ENCODE measurements at regions not wholly inside any gene's neighbourhood (a gene's known extent, or its start where the extent isn't known, plus 50 kb on each side); places are given as distances from the start of the nearest gene placed in this dataset.

DNA sequence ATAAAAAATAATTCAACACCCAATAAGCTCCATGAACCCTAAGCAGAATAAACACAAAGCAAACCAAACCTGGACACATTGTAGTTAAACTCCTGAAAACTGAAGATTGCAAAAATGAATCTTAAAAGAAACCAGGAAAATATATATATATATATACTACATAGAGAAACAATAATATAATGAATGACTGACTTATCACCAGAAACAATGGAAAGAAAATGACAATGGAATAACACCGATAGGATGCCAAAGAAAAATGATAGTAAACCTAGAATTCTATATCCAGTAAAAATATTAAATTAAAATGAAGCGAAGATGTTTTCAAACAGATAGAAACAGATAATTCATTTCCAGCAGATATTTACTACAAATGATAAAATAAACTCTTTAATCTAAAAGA is 346.9 kb downstream of the IRS1 start:
- H3K4me1 ChIP-seq (ENCODE audit: control insufficient read depth in 2 of 2, insufficient read depth in 2 of 2, low read length in 2 of 2): no peaks in the 10 kb centered on the region

DNA sequence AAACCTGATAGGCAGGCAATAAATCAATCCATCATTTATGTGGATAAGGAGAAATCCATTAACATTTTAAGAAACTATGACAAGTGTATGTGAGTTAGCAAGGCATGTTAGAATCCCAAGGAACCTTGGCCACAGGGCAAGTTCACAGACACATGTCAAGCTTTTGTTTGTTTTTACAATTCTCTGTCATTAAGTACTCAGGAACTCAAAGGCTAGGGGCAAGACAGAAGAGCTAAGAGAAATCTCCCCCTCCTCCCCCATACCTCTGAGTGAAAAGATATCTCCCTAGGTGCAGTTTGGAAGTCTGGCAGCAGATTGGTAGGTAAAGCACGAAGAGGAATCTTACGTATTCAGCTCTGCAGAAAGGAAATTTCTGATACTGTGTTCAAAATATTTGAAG is 348.1 kb downstream of the IRS1 start:
- Histone ChIP-seq H3K27me3 (ENCODE audit: control insufficient read depth in 2 of 2, insufficient read depth in 2 of 2, low read length in 2 of 2) (no peaks in the 10 kb centered on the region), H3K4me1 (ENCODE audit: control insufficient read depth in 2 of 2, insufficient read depth in 2 of 2, low read length in 2 of 2) (no peaks in the 10 kb centered on the region), H3K27ac (ENCODE audit: low read depth, low read length) (no peak overlapping the region), H3K36me3 (ENCODE audit: control insufficient read depth in 2 of 3, insufficient read depth in 3 of 3, low read length in 3 of 3) (no peaks in the 10 kb centered on the region), H3K4me3 (ENCODE audit: low read length) (no peak overlapping the region), H3K9me3 (ENCODE audit: control insufficient read depth in 2 of 3, low read length in 3 of 3) (no peaks in the 10 kb centered on the region)
- no peak overlapping the region for H3K4me3 Mint-ChIP-seq
- intact Hi-C loops (cut with micrococcal nuclease): no loop called here
- H3K27ac Mint-ChIP-seq: no peak overlapping the region
- no peak for DNase-seq
- H3K36me3 Mint-ChIP-seq: peaks cover 0 to 3% (median 0%) of the 10 kb centered on the region in 5 donors
- H3K27me3 Mint-ChIP-seq: peaks cover 19 to 32% (median 26%) of the 10 kb centered on the region in 5 donors
- peaks cover 3 to 24% (median 7%) of the 10 kb centered on the region in 11 donors for H3K9me3 Mint-ChIP-seq
- CTCF ChIA-PET: no interaction called here
- ATAC-seq: no peak
- POLR2A ChIA-PET: no interaction called here
- peaks cover 0 to 8% (median 0%) of the 10 kb centered on the region in 7 donors for H3K4me1 Mint-ChIP-seq

More for the DNA sequence above, 346.9 kb downstream of the IRS1 start:
- Histone ChIP-seq H3K4me3 (ENCODE audit: low read length) (no peak overlapping the region), H3K27me3 (ENCODE audit: control insufficient read depth in 2 of 2, insufficient read depth in 2 of 2, low read length in 2 of 2) (no peaks in the 10 kb centered on the region), H3K9me3 (ENCODE audit: control insufficient read depth in 2 of 3, low read length in 3 of 3) (no peaks in the 10 kb centered on the region), H3K27ac (ENCODE audit: low read depth, low read length) (no peak overlapping the region), H3K36me3 (ENCODE audit: control insufficient read depth in 2 of 3, insufficient read depth in 3 of 3, low read length in 3 of 3) (no peaks in the 10 kb centered on the region)
- ATAC-seq: no peak
- no peak overlapping the region for H3K27ac Mint-ChIP-seq
- DNase-seq: no peak
- intact Hi-C loops (cut with micrococcal nuclease): no loop called here
- peaks cover 3 to 31% (median 8%) of the 10 kb centered on the region in 11 donors for H3K9me3 Mint-ChIP-seq
- ChIA-PET POLR2A (no interaction called here), CTCF (no interaction called here)
- H3K36me3 Mint-ChIP-seq: peaks cover 0 to 3% (median 0%) of the 10 kb centered on the region in 5 donors
- no peak overlapping the region for H3K4me3 Mint-ChIP-seq
- H3K4me1 Mint-ChIP-seq: peaks cover 0 to 8% (median 0%) of the 10 kb centered on the region in 7 donors
- peaks cover 21 to 36% (median 31%) of the 10 kb centered on the region in 5 donors for H3K27me3 Mint-ChIP-seq

DNA sequence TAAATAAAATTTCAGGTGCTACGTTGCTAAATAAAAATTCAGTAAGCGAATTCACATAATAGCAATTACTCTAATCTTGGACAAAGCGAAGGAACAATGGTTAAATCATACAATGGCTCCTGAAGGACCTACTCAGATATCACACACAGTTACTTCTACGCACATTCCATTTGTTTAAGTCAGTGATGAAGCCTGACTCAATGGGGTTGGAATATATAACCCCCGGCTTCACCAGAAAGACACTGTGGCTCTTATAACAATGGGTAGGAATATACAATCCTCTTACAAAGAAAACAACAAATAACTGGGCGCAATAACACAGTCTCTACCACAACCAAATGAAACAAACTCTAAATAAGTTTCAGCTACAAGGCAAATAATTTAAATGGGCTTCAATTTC is 349.5 kb downstream of the IRS1 start:
- intact Hi-C loops (cut with micrococcal nuclease): no loop called here
- no peaks in the 10 kb centered on the region for H3K36me3 ChIP-seq (ENCODE audit: control insufficient read depth in 2 of 3, insufficient read depth in 3 of 3, low read length in 3 of 3)
- ChIA-PET POLR2A (no interaction called here), CTCF (no interaction called here)
- no peaks in the 10 kb centered on the region for H3K27me3 ChIP-seq (ENCODE audit: control insufficient read depth in 2 of 2, insufficient read depth in 2 of 2, low read length in 2 of 2)
- peaks cover 0 to 6% (median 0%) of the 10 kb centered on the region in 7 donors for H3K4me1 Mint-ChIP-seq
- H3K27me3 Mint-ChIP-seq: peaks cover 7 to 22% (median 18%) of the 10 kb centered on the region in 5 donors
- H3K4me3 ChIP-seq (ENCODE audit: low read length): no peak overlapping the region
- no peak overlapping the region for H3K27ac Mint-ChIP-seq
- H3K27ac ChIP-seq (ENCODE audit: low read depth, low read length): no peak overlapping the region
- DNase-seq: no peak
- H3K4me3 Mint-ChIP-seq: no peak overlapping the region
- peaks cover 2 to 19% (median 5%) of the 10 kb centered on the region in 11 donors for H3K9me3 Mint-ChIP-seq
- H3K36me3 Mint-ChIP-seq: no peaks in the 10 kb centered on the region
- ATAC-seq: no peak
- H3K4me1 ChIP-seq (ENCODE audit: control insufficient read depth in 2 of 2, insufficient read depth in 2 of 2, low read length in 2 of 2): no peaks in the 10 kb centered on the region
- no peaks in the 10 kb centered on the region for H3K9me3 ChIP-seq (ENCODE audit: control insufficient read depth in 2 of 3, low read length in 3 of 3)

DNA sequence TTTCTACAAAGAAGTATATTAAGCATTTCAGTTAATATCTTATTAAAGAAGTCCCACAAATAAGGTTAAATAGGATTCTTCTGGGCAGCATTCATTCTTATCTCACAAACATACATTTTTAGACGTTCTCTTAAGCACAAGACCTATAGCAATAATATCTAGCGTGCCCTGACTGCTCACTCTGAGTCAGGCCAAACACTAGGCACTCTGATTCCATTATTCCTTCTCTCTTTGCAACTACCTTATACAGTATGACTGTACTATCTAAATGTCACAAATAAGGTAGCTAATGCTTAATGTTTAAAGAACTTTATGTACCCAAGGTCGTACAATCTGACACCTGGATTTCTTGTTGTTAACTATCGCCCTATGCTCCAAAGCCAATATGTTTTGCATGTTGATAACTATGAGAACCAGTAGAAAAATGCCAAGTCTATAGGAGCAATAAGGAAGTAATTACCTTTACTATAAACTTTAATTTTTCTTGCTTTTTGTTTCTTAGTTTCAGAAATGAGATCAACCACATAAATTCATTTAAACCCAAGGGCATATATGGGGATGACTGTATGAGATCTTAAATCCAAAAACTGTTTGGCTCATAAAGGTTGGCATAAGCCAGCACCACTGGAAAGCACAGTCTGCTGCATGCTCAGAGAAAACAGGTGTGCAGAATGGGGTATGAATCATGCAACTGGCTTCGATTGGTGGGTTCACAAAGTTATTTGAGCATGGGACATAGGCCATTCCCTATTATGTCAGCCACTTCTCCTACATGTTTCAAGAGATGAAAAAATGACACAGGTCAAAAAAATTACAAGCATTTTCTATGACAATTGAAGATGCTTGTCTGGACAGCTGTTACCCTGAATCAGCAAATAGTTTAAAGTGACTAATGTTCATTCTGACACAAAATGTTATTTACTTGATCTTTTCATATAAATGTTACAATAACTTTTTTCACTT is 352.0 kb downstream of the IRS1 start:
- DNase-seq (no peak), ATAC-seq (no peak)
- no peak overlapping the region for H3K27ac Mint-ChIP-seq
- no peaks in the 10 kb centered on the region for H3K27me3 ChIP-seq (ENCODE audit: control insufficient read depth in 2 of 2, insufficient read depth in 2 of 2, low read length in 2 of 2)
- ChIA-PET POLR2A (no interaction called here), CTCF (no interaction called here)
- no peaks in the 10 kb centered on the region for H3K36me3 Mint-ChIP-seq
- H3K4me3 ChIP-seq (ENCODE audit: low read length): no peak overlapping the region
- no peaks in the 10 kb centered on the region for H3K4me1 ChIP-seq (ENCODE audit: control insufficient read depth in 2 of 2, insufficient read depth in 2 of 2, low read length in 2 of 2)
- H3K4me3 Mint-ChIP-seq: no peak overlapping the region
- H3K36me3 ChIP-seq (ENCODE audit: control insufficient read depth in 2 of 3, insufficient read depth in 3 of 3, low read length in 3 of 3): no peaks in the 10 kb centered on the region
- H3K9me3 Mint-ChIP-seq: peaks cover 0 to 10% (median 4%) of the 10 kb centered on the region in 11 donors
- H3K27me3 Mint-ChIP-seq: peaks cover 0 to 29% (median 13%) of the 10 kb centered on the region in 5 donors
- H3K4me1 Mint-ChIP-seq: no peaks in the 10 kb centered on the region
- no peak overlapping the region for H3K27ac ChIP-seq (ENCODE audit: low read depth, low read length)
- no peaks in the 10 kb centered on the region for H3K9me3 ChIP-seq (ENCODE audit: control insufficient read depth in 2 of 3, low read length in 3 of 3)
- intact Hi-C loops (cut with micrococcal nuclease): no loop called here

DNA sequence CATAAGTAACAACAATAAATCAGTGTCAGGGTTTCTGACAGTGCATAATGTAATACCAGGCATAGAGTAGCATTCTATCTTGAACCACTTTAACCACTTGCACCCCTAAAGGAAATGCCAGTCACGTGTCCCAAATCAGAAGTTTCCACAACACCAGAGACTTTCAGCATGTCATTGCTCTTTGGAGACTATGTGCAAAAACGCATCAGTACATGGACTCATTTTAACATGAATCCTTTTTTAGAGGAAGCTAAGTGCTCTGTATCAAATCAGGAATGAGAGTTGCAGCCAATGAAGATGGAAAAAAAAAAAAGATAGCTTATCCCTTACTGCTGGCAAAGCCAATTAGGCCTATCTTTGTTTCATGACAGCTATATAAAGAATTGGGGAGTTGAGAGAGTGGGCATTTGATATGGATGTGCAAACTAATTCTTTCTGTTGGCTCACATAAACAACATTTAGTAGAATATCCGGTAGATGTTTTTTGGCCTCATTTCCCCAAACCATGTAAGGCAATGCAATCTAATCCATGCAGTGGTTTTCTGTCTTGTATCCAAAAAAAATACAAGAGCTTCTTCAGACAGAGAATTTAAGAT is 353.1 kb downstream of the IRS1 start:
- Histone ChIP-seq H3K36me3 (ENCODE audit: control insufficient read depth in 2 of 3, insufficient read depth in 3 of 3, low read length in 3 of 3) (no peaks in the 10 kb centered on the region), H3K9me3 (ENCODE audit: control insufficient read depth in 2 of 3, low read length in 3 of 3) (no peaks in the 10 kb centered on the region), H3K27ac (ENCODE audit: low read depth, low read length) (no peak overlapping the region), H3K4me1 (ENCODE audit: control insufficient read depth in 2 of 2, insufficient read depth in 2 of 2, low read length in 2 of 2) (no peaks in the 10 kb centered on the region), H3K27me3 (ENCODE audit: control insufficient read depth in 2 of 2, insufficient read depth in 2 of 2, low read length in 2 of 2) (no peaks in the 10 kb centered on the region), H3K4me3 (ENCODE audit: low read length) (no peak overlapping the region)
- H3K4me3 Mint-ChIP-seq: no peak overlapping the region
- DNase-seq (no peak), ATAC-seq (no peak)
- POLR2A ChIA-PET: no interaction called here
- intact Hi-C loops (cut with micrococcal nuclease): no loop called here
- H3K9me3 Mint-ChIP-seq: peaks cover 0 to 2% (median 0%) of the 10 kb centered on the region in 11 donors
- H3K4me1 Mint-ChIP-seq: no peaks in the 10 kb centered on the region
- H3K27ac Mint-ChIP-seq: no peak overlapping the region
- H3K36me3 Mint-ChIP-seq: no peaks in the 10 kb centered on the region
- CTCF ChIA-PET: no interaction called here
- peaks cover 0 to 29% (median 12%) of the 10 kb centered on the region in 5 donors for H3K27me3 Mint-ChIP-seq

DNA sequence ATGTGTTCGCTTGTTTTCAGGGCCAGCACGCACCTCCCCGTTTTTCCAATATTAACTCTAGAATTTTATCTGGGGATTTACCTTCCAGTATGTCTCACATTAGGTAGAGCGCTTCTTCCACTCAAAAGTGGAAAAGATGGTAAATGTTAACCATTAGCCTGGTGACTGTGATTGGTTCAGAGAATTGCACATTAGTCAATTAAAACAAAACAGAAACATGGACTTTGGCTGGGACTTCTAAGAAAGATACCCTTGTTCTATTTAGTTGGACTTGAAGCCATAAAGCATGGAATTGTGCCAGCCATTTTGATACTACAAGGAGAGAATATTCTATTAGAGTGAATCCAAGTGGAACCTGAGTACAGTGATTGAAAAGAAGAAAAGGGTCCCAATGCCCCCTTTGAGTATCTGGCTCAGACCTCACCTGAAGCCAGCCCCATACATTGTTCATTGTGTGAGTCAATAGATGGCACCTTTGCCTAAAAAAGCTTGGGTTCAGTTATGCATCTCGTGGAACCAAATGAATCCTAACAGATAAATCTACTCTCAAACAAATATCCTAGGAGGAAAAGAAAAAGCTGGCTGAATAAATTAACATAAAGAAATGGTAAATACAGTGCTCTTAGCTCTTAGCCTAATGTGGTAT is 354.3 kb downstream of the IRS1 start:
- no peaks in the 10 kb centered on the region for H3K9me3 ChIP-seq (ENCODE audit: control insufficient read depth in 2 of 3, low read length in 3 of 3)
- Mint-ChIP-seq H3K4me1 (no peaks in the 10 kb centered on the region), H3K36me3 (no peaks in the 10 kb centered on the region), H3K27me3 (peaks cover 0 to 34% (median 9%) of the 10 kb centered on the region in 5 donors), H3K4me3 (no peak overlapping the region), H3K27ac (no peak overlapping the region), H3K9me3 (peaks cover 0 to 1% (median 0%) of the 10 kb centered on the region in 11 donors)
- ChIA-PET POLR2A (no interaction called here), CTCF (no interaction called here)
- no peaks in the 10 kb centered on the region for H3K36me3 ChIP-seq (ENCODE audit: control insufficient read depth in 2 of 3, insufficient read depth in 3 of 3, low read length in 3 of 3)
- intact Hi-C loops (cut with micrococcal nuclease): no loop called here
- no peak for ATAC-seq
- no peak overlapping the region for H3K4me3 ChIP-seq (ENCODE audit: low read length)
- H3K27me3 ChIP-seq (ENCODE audit: control insufficient read depth in 2 of 2, insufficient read depth in 2 of 2, low read length in 2 of 2): no peaks in the 10 kb centered on the region
- no peak for DNase-seq
- no peak overlapping the region for H3K27ac ChIP-seq (ENCODE audit: low read depth, low read length)
- H3K4me1 ChIP-seq (ENCODE audit: control insufficient read depth in 2 of 2, insufficient read depth in 2 of 2, low read length in 2 of 2): no peaks in the 10 kb centered on the region

All from naive thymus-derived CD4-positive, alpha-beta T cell (primary cell).